ENCODE measurements at regions not wholly inside any gene's neighbourhood (a gene's known extent, or its start where the extent isn't known, plus 50 kb on each side); places are given as distances from the start of the nearest gene placed in this dataset.

DNA sequence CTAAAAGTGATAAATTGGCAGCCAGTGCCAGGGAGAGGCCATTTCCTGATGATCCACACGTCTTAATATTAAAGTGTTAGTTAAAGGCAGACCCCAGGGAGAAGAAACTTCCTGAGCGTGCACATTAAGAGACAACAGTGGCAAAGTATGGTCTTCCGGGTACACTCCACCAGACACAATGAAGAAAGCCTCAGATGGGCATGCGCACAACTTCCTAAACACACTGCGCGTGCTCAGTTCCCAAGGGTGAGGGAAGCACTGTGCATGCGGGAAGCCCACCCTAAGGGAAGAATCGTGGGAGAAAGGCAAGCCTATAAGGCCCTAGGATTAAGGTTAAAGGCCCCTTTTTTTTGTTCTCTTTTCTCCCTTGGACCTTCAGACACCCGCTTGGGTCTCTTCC is 140.7 kb upstream of the CDKN3 start:
- TF ChIP-seq CTCF (IDR thresholded peaks at IDR 0.05): no peak
- no peak for TF ChIP-seq POLR2A (IDR thresholded peaks at IDR 0.05)
